SK-N-SH (cell line): ENCODE measurements at regions not wholly inside any gene's neighbourhood (a gene's known extent, or its start where the extent isn't known, plus 50 kb on each side); places are given as distances from the start of the nearest gene placed in this dataset.

Experiments used
- CTCF ChIA-PET: fragments of 300-600, 350-600 bp; formaldehyde crosslinking; extraction: SDS; loops from one replicate; lab custom pipeline; 2021; lab: Yijun Ruan, JAX
- POLR2A ChIA-PET: fragments of 350-600 bp; sonication (Branson Sonifier 250); formaldehyde crosslinking; extraction: SDS; loops from one replicate; lab custom pipeline; 2020; ENCODE audit warnings: antibody characterized with exemption, inconsistent platforms; lab: Yijun Ruan, JAX
- DNase-seq: peaks from one replicate; pipeline ENCODE4 v3.0.0; 2012
- H2AFZ ChIP-seq: fragments of 200-600 bp; sonication (generic); 2 replicates; pipeline ENCODE4 v1.8.1; 2016; ENCODE audit warnings: antibody characterized with exemption, mild to moderate bottlenecking, low read depth
- H3F3A ChIP-seq: fragments of 200-600 bp; sonication (generic); replicated peaks from 2 replicates; pipeline ENCODE3; 2016; ENCODE audit warnings: antibody characterized with exemption, mild to moderate bottlenecking; ENCODE audit not compliant: insufficient read depth
- H3K27ac ChIP-seq, 2 experiments: fragments of 200-500 bp in 1 of 2; fragments of 200-600 bp in 1 of 2; sonication (Bioruptor generic) in 1 of 2; sonication (generic), shearing (Covaris generic) in 1 of 2; 2 replicates each; pipeline versions ENCODE4 v1.5.1 to v1.6.1; 2014 to 2016; ENCODE audit warnings: low read depth in 2 of 2, inconsistent platforms in 1 of 2, low read length in 1 of 2, mild to moderate bottlenecking in 1 of 2, mixed read lengths in 1 of 2
- H3K27me3 ChIP-seq: fragments of 200-600 bp; sonication (generic), shearing (Covaris generic); 2 replicates; pipeline ENCODE4 v1.6.1; 2016; ENCODE audit warnings: mixed run types; ENCODE audit not compliant: insufficient read depth
- H3K36me3 ChIP-seq, 2 experiments: fragments of 200-500 bp in 1 of 2; fragments of 200-600 bp in 1 of 2; sonication (Bioruptor generic) in 1 of 2; sonication (generic) in 1 of 2; replicated peaks in 1 of 2; 2 replicates each; pipeline versions ENCODE3 to v1.5.1; 2014 to 2016; ENCODE audit warnings: low read length in 1 of 2, mild to moderate bottlenecking in 1 of 2; ENCODE audit not compliant: insufficient read depth in 2 of 2, control insufficient read depth in 1 of 2
- H3K4me1 ChIP-seq, 2 experiments: fragments of 200-500 bp in 1 of 2; fragments of 200-600 bp in 1 of 2; sonication (Bioruptor generic) in 1 of 2; sonication (generic), shearing (Covaris generic) in 1 of 2; 2 replicates each; pipeline versions ENCODE4 v1.5.1 to v1.6.1; 2014 to 2016; ENCODE audit warnings: low read depth in 1 of 2, low read length in 1 of 2, mixed run types in 1 of 2; ENCODE audit not compliant: insufficient read depth in 2 of 2, control insufficient read depth in 1 of 2
- H3K4me2 ChIP-seq: fragments of 200-600 bp; sonication (generic), shearing (Covaris generic); 2 replicates; pipeline ENCODE4 v1.6.1; 2017; ENCODE audit warnings: mixed run types
- H3K4me3 ChIP-seq, 2 experiments: fragments of 200-500 bp in 1 of 2; fragments of 200-600 bp in 1 of 2; sonication (Bioruptor generic) in 1 of 2; sonication (generic), shearing (Covaris generic) in 1 of 2; 2 replicates each; pipeline versions ENCODE4 v1.5.1 to v1.8.1; 2014 to 2016; ENCODE audit warnings: low read depth in 2 of 2, inconsistent platforms in 1 of 2, low read length in 1 of 2, mild to moderate bottlenecking in 1 of 2, mixed read lengths in 1 of 2, moderate library complexity in 1 of 2
- H3K79me2 ChIP-seq: fragments of 200-600 bp; sonication (generic); 2 replicates; pipeline ENCODE4 v1.8.1; 2017; ENCODE audit warnings: mild to moderate bottlenecking; ENCODE audit not compliant: insufficient read depth
- H3K9ac ChIP-seq: fragments of 200-600 bp; sonication (generic); 2 replicates; pipeline ENCODE4 v1.6.1; 2017; ENCODE audit warnings: mixed run types
- H3K9me2 ChIP-seq: fragments of 200-600 bp; sonication (generic); 2 replicates; pipeline ENCODE4 v1.6.1; 2017; ENCODE audit warnings: mixed run types
- H3K9me3 ChIP-seq: fragments of 200-600 bp; sonication (generic); 2 replicates; pipeline ENCODE4 v1.6.1; 2017; ENCODE audit warnings: mixed run types, mild to moderate bottlenecking, moderate library complexity
- H4K20me1 ChIP-seq: fragments of 200-600 bp; sonication (generic); 2 replicates; pipeline ENCODE4 v1.6.1; 2017; ENCODE audit warnings: mild to moderate bottlenecking, mixed run types; ENCODE audit not compliant: insufficient read depth
- CHD2 ChIP-seq: fragments of 150-350 bp; IDR thresholded peaks from 2 replicates; pipeline ENCODE4 v1.6.1; 2018; ENCODE audit warnings: low read length; ENCODE audit not compliant: partially characterized antibody
- CTCF ChIP-seq: fragments of 200-600 bp; sonication (generic); IDR thresholded peaks from 2 replicates; pipeline ENCODE4 v1.6.1; 2017; ENCODE audit warnings: antibody characterized with exemption, mild to moderate bottlenecking, moderate library complexity
- ELF1 ChIP-seq: IDR thresholded peaks from 2 replicates; pipeline ENCODE4 v1.4.0; 2012
- EP300 ChIP-seq, 2 experiments: IDR thresholded peaks; 2 replicates each; pipeline versions ENCODE4 v1.4.0 to v1.6.1; 2012; ENCODE audit warnings: borderline replicate concordance in 1 of 2, low read depth in 1 of 2, low read length in 1 of 2
- FOSL2 ChIP-seq: IDR thresholded peaks from 2 replicates; pipeline ENCODE4 v1.4.0; 2012; ENCODE audit warnings: low read depth, mild to moderate bottlenecking, moderate library complexity, borderline replicate concordance
- GABPA ChIP-seq: IDR thresholded peaks from 2 replicates; pipeline ENCODE4 v1.4.0; 2012; ENCODE audit warnings: low read depth, mild to moderate bottlenecking
- IRF3 ChIP-seq: fragments of 150-350 bp; IDR thresholded peaks from 2 replicates; pipeline ENCODE4 v1.6.1; 2016; ENCODE audit warnings: mild to moderate bottlenecking, low read depth, low read length
- MEF2A ChIP-seq: IDR thresholded peaks from 2 replicates; pipeline ENCODE4 v1.4.0; 2012; ENCODE audit warnings: low read depth, borderline replicate concordance
- MXI1 ChIP-seq: IDR thresholded peaks from 2 replicates; pipeline ENCODE4 v1.6.1; 2012; ENCODE audit warnings: mild to moderate bottlenecking, low read depth, low read length, improper control_type of control experiment
- NRF1 ChIP-seq: IDR thresholded peaks from 2 replicates; pipeline ENCODE4 v1.6.1; 2012; ENCODE audit warnings: low read depth, mild to moderate bottlenecking, low read length
- RAD21 ChIP-seq: IDR thresholded peaks from 2 replicates; pipeline ENCODE4 v1.6.1; 2012; ENCODE audit warnings: mild to moderate bottlenecking, low read length
- RCOR1 ChIP-seq: fragments of 150-350 bp; IDR thresholded peaks from 2 replicates; pipeline ENCODE4 v1.6.1; 2017; ENCODE audit warnings: antibody characterized with exemption, low read length
- RXRA ChIP-seq: IDR thresholded peaks from 2 replicates; pipeline ENCODE4 v1.4.0; 2012; ENCODE audit warnings: low read depth, mild to moderate bottlenecking, borderline replicate concordance
- SIN3A ChIP-seq: IDR thresholded peaks from 2 replicates; pipeline ENCODE4 v1.6.1; 2012; ENCODE audit warnings: low read depth, mild to moderate bottlenecking, low read length, moderate library complexity, borderline replicate concordance
- SMC3 ChIP-seq: IDR thresholded peaks from 2 replicates; pipeline ENCODE4 v1.6.1; 2012; ENCODE audit warnings: low read depth, low read length, improper control_type of control experiment
- TCF12 ChIP-seq: IDR thresholded peaks from 2 replicates; pipeline ENCODE4 v1.4.0; 2012
- TEAD4 ChIP-seq: IDR thresholded peaks from 2 replicates; pipeline ENCODE4 v1.4.0; 2012; ENCODE audit warnings: mild to moderate bottlenecking, borderline replicate concordance; ENCODE audit not compliant: insufficient read depth
- USF2 ChIP-seq: fragments of 150-350 bp; IDR thresholded peaks from 2 replicates; pipeline ENCODE4 v1.6.1; 2017; ENCODE audit warnings: antibody characterized with exemption, low read length, low read depth, borderline replicate concordance
- YY1 ChIP-seq: IDR thresholded peaks from 2 replicates; pipeline ENCODE4 v1.4.0; 2012; ENCODE audit warnings: low read depth, mild to moderate bottlenecking
- ZBTB33 ChIP-seq: IDR thresholded peaks from 2 replicates; pipeline ENCODE4 v1.4.0; 2012; ENCODE audit warnings: low read depth, borderline replicate concordance
- WGBS: methylation state at CpG from one replicate; pipeline ENCODE4 v1.1.6; 2017; ENCODE audit warnings: low lambda C conversion rate; 5-methylcytosine and 5-hydroxymethylcytosine counted together

GRCh38 chr13:73321043-73321442 lies 262.2 kb downstream of the KLF5 start:
- ChIA-PET CTCF (no interaction called here), POLR2A (no interaction called here)
- Histone ChIP-seq H3F3A (no peaks in the 10 kb centered on the region), H3K9me2 (no peaks in the 10 kb centered on the region), H3K4me2 (no peak overlapping the region), H4K20me1 (no peaks in the 10 kb centered on the region), H3K9ac (no peak overlapping the region), H2AFZ (no peak overlapping the region), H3K27ac (no peak overlapping the region), H3K4me3 (no peak overlapping the region), H3K79me2 (no peaks in the 10 kb centered on the region), H3K4me1 (no peaks in the 10 kb centered on the region), H3K36me3 (no peaks in the 10 kb centered on the region), H3K9me3 (no peaks in the 10 kb centered on the region), H3K27me3 (no peaks in the 10 kb centered on the region)
- TF ChIP-seq RAD21, result no peak
- TF ChIP-seq RCOR1, result no peak
- TF ChIP-seq SMC3, result no peak
- TF ChIP-seq TCF12, result no peak
- no peak for TF ChIP-seq CHD2
- no peak for TF ChIP-seq CTCF
- TF ChIP-seq YY1, result no peak
- TF ChIP-seq MEF2A, result no peak
- TF ChIP-seq GABPA, result no peak
- TF ChIP-seq USF2, result no peak
- TF ChIP-seq ELF1, result no peak
- TF ChIP-seq SIN3A, result no peak
- TF ChIP-seq MXI1, result no peak
- TF ChIP-seq IRF3, result no peak
- no peak for TF ChIP-seq RXRA
- TF ChIP-seq NRF1, result no peak
- WGBS, result 88% methylated on average over 2 of the region's 2 CpGs
- no peak for DNase-seq

GRCh38 chr13:73317140-73317539 lies 258.3 kb downstream of the KLF5 start:
- POLR2A ChIA-PET, result no interaction called here
- H3K79me2 ChIP-seq, result no peaks in the 10 kb centered on the region
- CTCF ChIA-PET, result interaction anchor here (0.9 to 1.3 kb wide), 3 partner anchors 12 to 28 kb away, joined by 3 to 4 read pairs (median 3); no protein-coding TSS in a partner anchor
- no peak for DNase-seq
- H3K27ac ChIP-seq, result no peak overlapping the region
- H3F3A ChIP-seq, result no peaks in the 10 kb centered on the region
- 89% methylated on average over 2 of the region's 2 CpGs for WGBS
- H3K4me3 ChIP-seq, result no peak overlapping the region
- no peaks in the 10 kb centered on the region for H3K36me3 ChIP-seq
- no peaks in the 10 kb centered on the region for H4K20me1 ChIP-seq
- no peak overlapping the region for H2AFZ ChIP-seq
- H3K27me3 ChIP-seq, result no peaks in the 10 kb centered on the region
- H3K4me1 ChIP-seq, result no peaks in the 10 kb centered on the region
- H3K9ac ChIP-seq, result no peak overlapping the region
- no peak overlapping the region for H3K4me2 ChIP-seq
- H3K9me2 ChIP-seq, result no peaks in the 10 kb centered on the region
- H3K9me3 ChIP-seq, result no peaks in the 10 kb centered on the region
- TF ChIP-seq FOSL2 (no peak), RAD21 (no peak), USF2 (no peak), TEAD4 (no peak), RXRA (no peak), CTCF (no peak), EP300 (IDR thresholded peaks at IDR 0.05; ENCODE audit: borderline replicate concordance in 1 of 2, low read depth in 1 of 2, low read length in 1 of 2) (no peak), ZBTB33 (no peak)
